ENCODE measurements at regions not wholly inside any gene's neighbourhood (a gene's known extent, or its start where the extent isn't known, plus 50 kb on each side); places are given as distances from the start of the nearest gene placed in this dataset.

- no peak for TF ChIP-seq CTCF (IDR thresholded peaks at IDR 0.05; ENCODE audit: extremely low read depth, low read depth, low read length)
- Histone ChIP-seq H3K4me1 (ENCODE audit: insufficient read depth, low read length) (peaks cover 18% of the 10 kb centered on the region), H3K36me3 (ENCODE audit: insufficient read depth, low read length) (no peaks in the 10 kb centered on the region), H3K4me3 (ENCODE audit: insufficient read depth, low read length) (no peak overlapping the region), H3K79me2 (ENCODE audit: insufficient read depth, low read length) (no peaks in the 10 kb centered on the region), H3K4me2 (ENCODE audit: insufficient read depth, low read length) (no peak overlapping the region), H3K9me3 (ENCODE audit: low read depth, low read length) (no peaks in the 10 kb centered on the region), H2AFZ (ENCODE audit: low read length) (no peak overlapping the region), H3K27me3 (ENCODE audit: insufficient read depth, low read length) (no peaks in the 10 kb centered on the region), H3K27ac (ENCODE audit: low read depth, low read length) (no peak overlapping the region), H4K20me1 (ENCODE audit: insufficient read depth, low read length) (no peaks in the 10 kb centered on the region)
- peak; percentile 22 for DNase-seq (ENCODE audit: insufficient read length, low spot score, missing footprints)
Observed at GRCh38 chr10:62573929-62574328, 199.8 kb downstream of the ZNF365 start.

GRCh38 chr10:62577076-62577475 lies 202.9 kb downstream of the ZNF365 start:
- H3K4me3 ChIP-seq (ENCODE audit: insufficient read depth, low read length) = no peak overlapping the region
- H3K79me2 ChIP-seq (ENCODE audit: insufficient read depth, low read length) = no peaks in the 10 kb centered on the region
- TF ChIP-seq CTCF (IDR thresholded peaks at IDR 0.05; ENCODE audit: extremely low read depth, low read depth, low read length) = no peak
- no peaks in the 10 kb centered on the region for H4K20me1 ChIP-seq (ENCODE audit: insufficient read depth, low read length)
- H3K9me3 ChIP-seq (ENCODE audit: low read depth, low read length) = no peaks in the 10 kb centered on the region
- peaks cover 42% of the 10 kb centered on the region for H3K4me1 ChIP-seq (ENCODE audit: insufficient read depth, low read length)
- DNase-seq (ENCODE audit: insufficient read length, low spot score, missing footprints) = no peak
- H3K27ac ChIP-seq (ENCODE audit: low read depth, low read length) = peak overlapping the region; percentile 59
- no peaks in the 10 kb centered on the region for H3K36me3 ChIP-seq (ENCODE audit: insufficient read depth, low read length)
- no peaks in the 10 kb centered on the region for H3K27me3 ChIP-seq (ENCODE audit: insufficient read depth, low read length)
- H2AFZ ChIP-seq (ENCODE audit: low read length) = no peak overlapping the region
- H3K4me2 ChIP-seq (ENCODE audit: insufficient read depth, low read length) = no peak overlapping the region

- DNase-seq (ENCODE audit: insufficient read length, low spot score, missing footprints) = peak; percentile 37
- no peak for TF ChIP-seq CTCF (IDR thresholded peaks at IDR 0.05; ENCODE audit: extremely low read depth, low read depth, low read length)
- Histone ChIP-seq H2AFZ (ENCODE audit: low read length) (peak overlapping the region; percentile 61), H3K36me3 (ENCODE audit: insufficient read depth, low read length) (no peaks in the 10 kb centered on the region), H3K4me1 (ENCODE audit: insufficient read depth, low read length) (peaks cover 49% of the 10 kb centered on the region), H3K4me3 (ENCODE audit: insufficient read depth, low read length) (no peak overlapping the region), H4K20me1 (ENCODE audit: insufficient read depth, low read length) (no peaks in the 10 kb centered on the region), H3K9me3 (ENCODE audit: low read depth, low read length) (no peaks in the 10 kb centered on the region), H3K27me3 (ENCODE audit: insufficient read depth, low read length) (no peaks in the 10 kb centered on the region), H3K79me2 (ENCODE audit: insufficient read depth, low read length) (no peaks in the 10 kb centered on the region), H3K4me2 (ENCODE audit: insufficient read depth, low read length) (peak overlapping the region; percentile 10), H3K27ac (ENCODE audit: low read depth, low read length) (peak overlapping the region; percentile 59)
Observed at GRCh38 chr10:62577666-62578291, 203.6 kb downstream of the ZNF365 start.

- Histone ChIP-seq H3K4me3 (ENCODE audit: insufficient read depth, low read length) (no peak overlapping the region), H3K4me2 (ENCODE audit: insufficient read depth, low read length) (peak overlapping the region; percentile 10), H3K9me3 (ENCODE audit: low read depth, low read length) (no peaks in the 10 kb centered on the region), H3K27ac (ENCODE audit: low read depth, low read length) (peak overlapping the region; percentile 59), H4K20me1 (ENCODE audit: insufficient read depth, low read length) (no peaks in the 10 kb centered on the region), H3K27me3 (ENCODE audit: insufficient read depth, low read length) (no peaks in the 10 kb centered on the region), H3K79me2 (ENCODE audit: insufficient read depth, low read length) (no peaks in the 10 kb centered on the region), H3K36me3 (ENCODE audit: insufficient read depth, low read length) (no peaks in the 10 kb centered on the region), H3K4me1 (ENCODE audit: insufficient read depth, low read length) (peaks cover 54% of the 10 kb centered on the region), H2AFZ (ENCODE audit: low read length) (no peak overlapping the region)
- TF ChIP-seq CTCF (IDR thresholded peaks at IDR 0.05; ENCODE audit: extremely low read depth, low read depth, low read length) = no peak
- no peak for DNase-seq (ENCODE audit: insufficient read length, low spot score, missing footprints)
Observed at GRCh38 chr10:62578301-62578700, 204.1 kb downstream of the ZNF365 start.
